K562 (cell line): ENCODE measurements at regions not wholly inside any gene's neighbourhood (a gene's known extent, or its start where the extent isn't known, plus 50 kb on each side); places are given as distances from the start of the nearest gene placed in this dataset.

Source experiments
- ATAC-seq: fragments of 200-7000 bp; cut with Tn5 transposase; 3 replicates; pipeline ENCODE4 v1.9.1; 2020; ENCODE audit warnings: moderate library complexity
- BruUV-seq: library from RNA; stranded (reverse); fragments of 400-500 nt; replicated peaks from 2 replicates; lab custom pipeline; 2021; lab: Mats Ljungman, UMichigan
- CTCF ChIA-PET: fragments of 300-600 bp; formaldehyde crosslinking; extraction: SDS; loops from one replicate; lab custom pipeline; 2021; ENCODE audit warnings: low intra/inter-chr PET ratio; lab: Yijun Ruan, JAX
- POLR2A ChIA-PET: fragments of 300-600, 350-650 bp; sonication (Branson Sonifier 250); formaldehyde crosslinking; extraction: SDS; loops from one replicate; lab custom pipeline; 2021; ENCODE audit warnings: antibody characterized with exemption, inconsistent platforms; lab: Yijun Ruan, JAX
- DNase-seq, 4 experiments: peaks; one replicate each; pipeline versions ENCODE4 v3.0.0 to v3.0.0-alpha.2; 2011 to 2018; ENCODE audit warnings: low spot score in 3 of 4, mixed read lengths in 3 of 4; ENCODE audit errors: extremely low read depth in 1 of 4
- FAIRE-seq: peaks from 2 replicates; lab custom pipeline; 2011; peaks lifted over from hg19 to GRCh38; lab: Jason Lieb, UNC
- H2AFZ ChIP-seq: 2 replicates; pipeline ENCODE4 v1.6.0; 2011; ENCODE audit warnings: low read depth, low read length, control low read depth, inconsistent platforms
- H3K27ac ChIP-seq: fragments of 200-600 bp; 3 replicates; pipeline ENCODE4 v1.8.0; 2011; ENCODE audit warnings: low read depth, mild to moderate bottlenecking, control low read depth, inconsistent platforms, low read length, moderate library complexity, mixed read lengths; ENCODE audit errors: extremely low read depth
- H3K27me3 ChIP-seq, 2 experiments: fragments of 300-600 bp in 1 of 2; 2 replicates in 1 of 2; 3 replicates in 1 of 2; pipeline versions ENCODE4 v1.6.0 to v1.8.0; 2011; ENCODE audit warnings: inconsistent platforms in 2 of 2, low read length in 2 of 2, mild to moderate bottlenecking in 1 of 2, mixed read lengths in 1 of 2, moderate library complexity in 1 of 2; ENCODE audit not compliant: control insufficient read depth in 2 of 2, insufficient read depth in 2 of 2
- H3K36me3 ChIP-seq: fragments of 300-600 bp; 3 replicates; pipeline ENCODE4 v1.8.0; 2011; ENCODE audit warnings: mild to moderate bottlenecking, low read length, inconsistent platforms; ENCODE audit not compliant: control insufficient read depth, insufficient read depth
- H3K4me1 ChIP-seq, 2 experiments: fragments of 200-600 bp in 1 of 2; replicated peaks in 1 of 2; 2 replicates in 1 of 2; 3 replicates in 1 of 2; pipeline versions ENCODE4 v1.5.1 to v1.8.0; 2011; ENCODE audit warnings: inconsistent platforms in 2 of 2, low read length in 2 of 2, mild to moderate bottlenecking in 1 of 2, mixed read lengths in 1 of 2, moderate library complexity in 1 of 2; ENCODE audit not compliant: control insufficient read depth in 2 of 2, insufficient read depth in 2 of 2
- H3K4me2 ChIP-seq: 2 replicates; pipeline ENCODE4 v1.6.1; 2011; ENCODE audit warnings: low read length, control low read depth, inconsistent platforms, mixed read lengths; ENCODE audit not compliant: insufficient read depth
- H3K4me3 ChIP-seq: fragments of 200-600 bp; sonication (generic), shearing (Covaris generic); 2 replicates; pipeline ENCODE4 v1.5.1; 2016; ENCODE audit warnings: control low read depth, inconsistent platforms
- H3K79me2 ChIP-seq: fragments of 200-600 bp; 3 replicates; pipeline ENCODE4 v1.8.0; 2011; ENCODE audit warnings: low read length, inconsistent platforms; ENCODE audit not compliant: control insufficient read depth, insufficient read depth
- H3K9ac ChIP-seq, 2 experiments: 2 replicates each; pipeline versions ENCODE4 v1.6.0 to v1.6.1; 2011; ENCODE audit warnings: low read depth in 2 of 2, low read length in 2 of 2, control low read depth in 1 of 2, inconsistent platforms in 1 of 2, mild to moderate bottlenecking in 1 of 2, mixed read lengths in 1 of 2; ENCODE audit not compliant: insufficient read depth in 1 of 2
- H3K9me1 ChIP-seq: one replicate; pipeline ENCODE4 v1.6.0; 2011; ENCODE audit warnings: inconsistent platforms, mild to moderate bottlenecking, low read length, moderate library complexity; ENCODE audit not compliant: control insufficient read depth, insufficient read depth
- H3K9me3 ChIP-seq: replicated peaks from 2 replicates; pipeline ENCODE4 v1.5.1; 2011; ENCODE audit warnings: low read depth, low read length, inconsistent platforms; ENCODE audit not compliant: control insufficient read depth, insufficient read depth
- H4K20me1 ChIP-seq: replicated peaks from 2 replicates; pipeline ENCODE4 v1.6.1; 2011; ENCODE audit warnings: low read length, inconsistent platforms, mixed read lengths; ENCODE audit not compliant: control insufficient read depth, insufficient read depth
- C11orf30 ChIP-seq: fragments of 450-650 bp; IDR thresholded peaks from 2 replicates; pipeline ENCODE4 v1.6.1; 2016; ENCODE audit warnings: low read depth, mild to moderate bottlenecking
- CTCF ChIP-seq, 3 experiments: IDR thresholded peaks in 2 of 3; conservative IDR thresholded peaks in 1 of 3; 2 replicates each; pipeline ENCODE4 v1.5.1; 2011 to 2012; ENCODE audit warnings: low read length in 3 of 3, mild to moderate bottlenecking in 3 of 3, control low read depth in 2 of 3, improper control_type of control experiment in 1 of 3, inconsistent platforms in 1 of 3, low read depth in 1 of 3, mixed read lengths in 1 of 3, moderate library complexity in 1 of 3; ENCODE audit not compliant: insufficient read depth in 2 of 3
- EP300 ChIP-seq: IDR thresholded peaks from 2 replicates; pipeline ENCODE4 v1.6.1; 2012; ENCODE audit warnings: low read length, improper control_type of control experiment
- ESRRA ChIP-seq: fragments of 450-650 bp; IDR thresholded peaks from 2 replicates; pipeline ENCODE4 v1.6.1; 2014; ENCODE audit warnings: low read depth, mild to moderate bottlenecking, moderate library complexity, borderline replicate concordance
- MBD2 ChIP-seq: sonication (generic); IDR thresholded peaks from 2 replicates; pipeline ENCODE4 v1.6.1; 2016; ENCODE audit warnings: low read depth, borderline replicate concordance
- MTA1 ChIP-seq: fragments of 450-650 bp; IDR thresholded peaks from 2 replicates; pipeline ENCODE4 v1.6.1; 2017; ENCODE audit warnings: borderline replicate concordance
- MYC ChIP-seq, 2 experiments: fragments of 250-450 bp in 1 of 2; sonication (Bioruptor Pico) in 1 of 2; IDR thresholded peaks; 2 replicates each; pipeline versions ENCODE4 v1.5.1 to v1.6.1; 2012 to 2021; ENCODE audit warnings: low read depth in 2 of 2, borderline replicate concordance in 1 of 2, improper control_type of control experiment in 1 of 2, low read length in 1 of 2, mild to moderate bottlenecking in 1 of 2, moderate library complexity in 1 of 2
- NBN ChIP-seq: fragments of 450-650 bp; IDR thresholded peaks from 2 replicates; pipeline ENCODE4 v1.6.1; 2016; ENCODE audit warnings: low read depth, mild to moderate bottlenecking
- POLR2AphosphoS2 ChIP-seq: IDR thresholded peaks from 2 replicates; pipeline ENCODE4 v1.6.1; 2012; ENCODE audit warnings: low read length, improper control_type of control experiment
- PRPF4 ChIP-seq: fragments of 200-400 bp; formaldehyde crosslinking; IDR thresholded peaks from one replicate; pipeline ENCODE4 v1.6.1; 2017; ENCODE audit warnings: low read length, low read depth, mild to moderate bottlenecking; ENCODE audit not compliant: insufficient read depth, poor library complexity, severe bottlenecking
- ZNF277 ChIP-seq: fragments of 250-450 bp; sonication (Bioruptor Pico); IDR thresholded peaks from 2 replicates; pipeline ENCODE4 v1.8.0; 2022; ENCODE audit warnings: inconsistent platforms, mild to moderate bottlenecking, moderate library complexity, borderline replicate concordance
- ZNF766 ChIP-seq: fragments of 200-800 bp; sonication (Bioruptor generic); conservative IDR thresholded peaks from 2 replicates; pipeline ENCODE4 v1.6.1; 2016; ENCODE audit warnings: missing genetic modification characterization, missing compliant biosample characterization
- ZNF785 ChIP-seq: fragments of 250-450 bp; sonication (Bioruptor Pico); IDR thresholded peaks from 2 replicates; pipeline ENCODE4 v1.4.0; 2020; ENCODE audit warnings: mild to moderate bottlenecking
- WGBS: fragments of 100-300 bp; shearing (Covaris generic); methylation state at CpG from one replicate; pipeline ENCODE4 v1.1.6; 2016; ENCODE audit warnings: low coverage, mixed read lengths; ENCODE audit not compliant: insufficient coverage; ENCODE audit errors: missing lambda C conversion rate; 5-methylcytosine and 5-hydroxymethylcytosine counted together
- in situ Hi-C: fragments of 300-500 bp; cut with MboI; formaldehyde crosslinking; loops from 4 replicates; pipeline ENCODE4 v1.15.0; 2018; ENCODE audit warnings: inconsistent platforms, mixed read lengths
- intact Hi-C: fragments of 100-400 bp; cut with micrococcal nuclease; formaldehyde crosslinking; loops from 2 replicates; pipeline ENCODE4 v1.14.2; 2022

GRCh38 chr6:155534678-155535077 lies 79.0 kb upstream of the NOX3 start:
- DNase-seq (no peak), FAIRE-seq (no peak), ATAC-seq (no peak)
- in situ Hi-C loops (no loop called here), intact Hi-C loops (no loop called here)
- Histone ChIP-seq H3K4me2 (no peak overlapping the region), H3K27ac (no peak overlapping the region), H3K9me1 (no peaks in the 10 kb centered on the region), H3K4me1 (no peaks in the 10 kb centered on the region), H3K4me3 (no peak overlapping the region), H3K79me2 (no peaks in the 10 kb centered on the region), H3K27me3 (no peaks in the 10 kb centered on the region), H4K20me1 (no peaks in the 10 kb centered on the region), H3K36me3 (no peaks in the 10 kb centered on the region), H2AFZ (no peak overlapping the region), H3K9me3 (no peaks in the 10 kb centered on the region), H3K9ac (no peak overlapping the region)
- ChIA-PET CTCF (no interaction called here), POLR2A (no interaction called here)
- BruUV-seq = no TSS peak
- 0% methylated on average over 2 of the region's 2 CpGs for whole genome bisulfite sequencing
- TF ChIP-seq MTA1 (no peak), MYC (IDR thresholded peaks at IDR 0.05; ENCODE audit: low read depth, low read length) (no peak), MYC (CRISPR knock-in tag; IDR thresholded peaks at IDR 0.05; ENCODE audit: borderline replicate concordance, low read depth) (no peak), EP300 (no peak), POLR2AphosphoS2 (no peak), ZNF785 (CRISPR knock-in tag) (no peak), C11orf30 (no peak)

- no peaks in the 10 kb centered on the region for H4K20me1 ChIP-seq
- DNase-seq (peak in 2 of 4 experiments; percentile 8 to 19), ATAC-seq (peak; percentile 57; the same call in 2 of the 3 replicates), FAIRE-seq (peak; percentile 6)
- H3K79me2 ChIP-seq = no peaks in the 10 kb centered on the region
- H3K9me1 ChIP-seq = no peaks in the 10 kb centered on the region
- BruUV-seq = no TSS peak
- H3K36me3 ChIP-seq = no peaks in the 10 kb centered on the region
- H3K27ac ChIP-seq = no peak overlapping the region
- H3K4me1 ChIP-seq = no peaks in the 10 kb centered on the region
- CTCF ChIA-PET = no interaction called here
- no peak overlapping the region for H3K9ac ChIP-seq
- intact Hi-C loops = loop anchor here (2.0 kb wide), 1 partner anchor 204 kb away; no protein-coding TSS in a partner anchor
- H3K4me2 ChIP-seq = no peak overlapping the region
- POLR2A ChIA-PET = no interaction called here
- WGBS = 0% methylated on average over 4 of the region's 4 CpGs
- H3K9me3 ChIP-seq = no peaks in the 10 kb centered on the region
- in situ Hi-C loops = no loop called here
- H2AFZ ChIP-seq = no peak overlapping the region
- H3K27me3 ChIP-seq = no peaks in the 10 kb centered on the region
- no peak overlapping the region for H3K4me3 ChIP-seq
- no peak for TF ChIP-seq ZNF766
- TF ChIP-seq NBN = no peak
- no peak for TF ChIP-seq ZNF277 (CRISPR knock-in tag)
- no peak for TF ChIP-seq PRPF4
- no peak for TF ChIP-seq ESRRA
- TF ChIP-seq CTCF (IDR thresholded peaks at IDR 0.05 in 2 of 3, conservative IDR thresholded peaks at IDR 0.05 in 1 of 3; ENCODE audit: insufficient read depth in 2 of 3, low read depth in 1 of 3, low read length in 3 of 3) = peak in 2 of 3 experiments; percentile 27 to 39; a peak in 2 of 6 replicates
- TF ChIP-seq MBD2 = no peak
These were observed 74.7 kb upstream of the NOX3 start for GRCh38 chr6:155530219-155530834.
